ENCODE measurements at regions not wholly inside any gene's neighbourhood (a gene's known extent, or its start where the extent isn't known, plus 50 kb on each side); places are given as distances from the start of the nearest gene placed in this dataset.

- no peaks in the 10 kb centered on the region for H3K79me2 ChIP-seq (ENCODE audit: insufficient read depth, low read length)
- intact Hi-C loops (cut with micrococcal nuclease): loop anchor here (5.0 kb wide), 1 partner anchor 362 kb away; no protein-coding TSS in a partner anchor
- ATAC-seq: no peak
These were observed 66.4 kb downstream of the ATOH1 start for GRCh38 chr4:93894995-93895394.

More at GRCh38 chr4:93894995-93895394, 66.4 kb downstream of the ATOH1 start:
- ChIA-PET CTCF (no interaction called here), POLR2A (no interaction called here), RAD21 (ENCODE audit: low non-redundant PET in 1 of 2, low total read pairs in 2 of 2, uncharacterized antibody in 2 of 2, unreplicated experiment in 2 of 2) (no interaction called here)
- no peak overlapping the region for H3K27ac ChIP-seq (ENCODE audit: low read depth, low read length)
- H3K36me3 ChIP-seq (ENCODE audit: control insufficient read depth in 1 of 2, insufficient read depth in 2 of 2, low read length in 2 of 2): no peaks in the 10 kb centered on the region
- no TSS peak for BruUV-seq (replicated peaks)
- TF ChIP-seq ZFX (IDR thresholded peaks at IDR 0.05) (no peak), MAX (IDR thresholded peaks at IDR 0.05) (no peak), SRF (IDR thresholded peaks at IDR 0.05; ENCODE audit: low read depth) (no peak), SIN3A (IDR thresholded peaks at IDR 0.05; ENCODE audit: low read depth) (no peak), POLR2AphosphoS5 (IDR thresholded peaks at IDR 0.05; ENCODE audit: low read depth, low read length) (no peak), FOSL1 (IDR thresholded peaks at IDR 0.05; ENCODE audit: low read depth) (no peak), REST (IDR thresholded peaks at IDR 0.05; ENCODE audit: low read depth) (no peak), CEBPB (IDR thresholded peaks at IDR 0.05; ENCODE audit: low read depth) (no peak), EZH2phosphoT487 (IDR thresholded peaks at IDR 0.05; ENCODE audit: borderline replicate concordance) (no peak), YY1 (IDR thresholded peaks at IDR 0.05; ENCODE audit: extremely low read depth, insufficient replicate concordance, low read depth, low read length) (no peak)
- H3K9me3 ChIP-seq (ENCODE audit: control insufficient read depth in 1 of 2, insufficient read depth in 1 of 2, low read depth in 1 of 2, low read length in 2 of 2): no peaks in the 10 kb centered on the region
- H3K9me2 ChIP-seq (ENCODE audit: insufficient read depth): no peaks in the 10 kb centered on the region
- no peak overlapping the region for H3K9ac ChIP-seq (ENCODE audit: low read length)
- no peaks in the 10 kb centered on the region for H3K4me1 ChIP-seq (ENCODE audit: control insufficient read depth in 1 of 2, insufficient read depth in 2 of 2, low read length in 2 of 2)
- no peak for DNase-seq (ENCODE audit: low read depth, low spot score)
- no peak overlapping the region for H2AFZ ChIP-seq (ENCODE audit: low read depth, low read length, poor library complexity, severe bottlenecking)
- H3K4me3 ChIP-seq (replicated peaks in 1 of 2; ENCODE audit: low read depth in 1 of 2, low read length in 2 of 2): no peak overlapping the region
- no peaks in the 10 kb centered on the region for H4K20me1 ChIP-seq (ENCODE audit: insufficient read depth)
- no peak overlapping the region for H3K4me2 ChIP-seq (ENCODE audit: low read length)
- no peaks in the 10 kb centered on the region for H3K27me3 ChIP-seq (ENCODE audit: insufficient read depth, low read length)

All from HCT116 (cell line).